GM12878 (cell line): ENCODE measurements at regions not wholly inside any gene's neighbourhood (a gene's known extent, or its start where the extent isn't known, plus 50 kb on each side); places are given as distances from the start of the nearest gene placed in this dataset.

Experiments
- ATAC-seq: fragments of 200-7000 bp; cut with Tn5 transposase; 3 replicates; pipeline ENCODE4 v1.9.1; 2020; ENCODE audit warnings: mild to moderate bottlenecking, moderate library complexity
- BruUV-seq: library from RNA; stranded (reverse); fragments of 400-500 nt; replicated peaks from 2 replicates; lab custom pipeline; 2021; lab: Mats Ljungman, UMichigan
- CTCF ChIA-PET: fragments of 300-600 bp; sonication (Branson Sonifier 250); formaldehyde crosslinking; extraction: SDS; loops from one replicate; lab custom pipeline; 2021; ENCODE audit warnings: inconsistent platforms; lab: Yijun Ruan, JAX
- POLR2A ChIA-PET: fragments of 350-600 bp; formaldehyde crosslinking; extraction: SDS; loops from one replicate; lab custom pipeline; 2021; ENCODE audit warnings: inconsistent platforms; lab: Charles Lee
- RAD21 ChIA-PET: fragments of 300-600 bp; sonication (Branson Sonifier 250); formaldehyde crosslinking; loops from one replicate; lab custom pipeline; 2023; ENCODE audit warnings: antibody characterized with exemption; ENCODE audit not compliant: unreplicated experiment; lab: Charles Lee
- SMC1A ChIA-PET: fragments of 300-600 bp; sonication (Branson Sonifier 250); formaldehyde crosslinking; loops from one replicate; lab custom pipeline; 2023; ENCODE audit not compliant: unreplicated experiment, uncharacterized antibody; lab: Charles Lee
- DNase-seq: peaks from one replicate; pipeline ENCODE4 v3.0.0-alpha.2; 2011; ENCODE audit warnings: low read depth, low spot score
- FAIRE-seq: peaks from 3 replicates; lab custom pipeline; 2011; peaks lifted over from hg19 to GRCh38; lab: Jason Lieb, UNC
- H2AFZ ChIP-seq: 2 replicates; pipeline ENCODE4 v1.6.0; 2011; ENCODE audit warnings: low read depth, low read length, control low read depth; ENCODE audit not compliant: control insufficient read depth
- H3K27ac ChIP-seq: 2 replicates; pipeline ENCODE4 v1.5.1; 2011; ENCODE audit warnings: control low read depth; ENCODE audit not compliant: control insufficient read depth, insufficient read depth
- H3K27me3 ChIP-seq, 2 experiments: replicated peaks in 1 of 2; 2 replicates each; pipeline versions ENCODE4 v1.6.0 to v1.6.1; 2011; ENCODE audit warnings: low read length in 1 of 2; ENCODE audit not compliant: control insufficient read depth in 2 of 2, insufficient read depth in 2 of 2
- H3K36me3 ChIP-seq, 2 experiments: 2 replicates each; pipeline ENCODE4 v1.5.1; 2011; ENCODE audit warnings: low read length in 1 of 2; ENCODE audit not compliant: control insufficient read depth in 2 of 2, insufficient read depth in 2 of 2
- H3K4me1 ChIP-seq: 2 replicates; pipeline ENCODE4 v1.6.1; 2011; ENCODE audit warnings: mild to moderate bottlenecking, low read length, moderate library complexity, mixed read lengths; ENCODE audit not compliant: control insufficient read depth, insufficient read depth
- H3K4me2 ChIP-seq: 2 replicates; pipeline ENCODE4 v1.6.0; 2011; ENCODE audit warnings: control low read depth; ENCODE audit not compliant: control insufficient read depth, insufficient read depth
- H3K4me3 ChIP-seq: fragments of 200-600 bp; sonication (generic); 2 replicates; pipeline ENCODE4 v1.5.1; 2016
- H3K79me2 ChIP-seq: 2 replicates; pipeline ENCODE4 v1.6.0; 2011; ENCODE audit warnings: low read length; ENCODE audit not compliant: control insufficient read depth, insufficient read depth
- H3K9ac ChIP-seq: 2 replicates; pipeline ENCODE4 v1.8.0; 2011; ENCODE audit warnings: low read length, control low read depth, mixed read lengths; ENCODE audit not compliant: control insufficient read depth, insufficient read depth
- H3K9me3 ChIP-seq: replicated peaks from 3 replicates; pipeline ENCODE4 v1.5.1; 2011; ENCODE audit warnings: mild to moderate bottlenecking, low read length; ENCODE audit not compliant: control insufficient read depth, insufficient read depth
- H4K20me1 ChIP-seq: 2 replicates; pipeline ENCODE4 v1.6.0; 2011; ENCODE audit not compliant: control insufficient read depth, insufficient read depth
- EP300 ChIP-seq, 2 experiments: fragments of 150-350 bp in 1 of 2; IDR thresholded peaks; 2 replicates each; pipeline ENCODE4 v1.6.1; 2011 to 2012; ENCODE audit warnings: low read depth in 2 of 2, low read length in 2 of 2, borderline replicate concordance in 1 of 2, improper control_type of control experiment in 1 of 2, inconsistent platforms in 1 of 2; ENCODE audit not compliant: control insufficient read depth in 1 of 2
- HDAC2 ChIP-seq: fragments of 200-600 bp; sonication (generic); IDR thresholded peaks from 2 replicates; pipeline ENCODE4 v1.6.1; 2017
- MYB ChIP-seq: fragments of 150-350 bp; IDR thresholded peaks from 2 replicates; pipeline ENCODE4 v1.6.1; 2014; ENCODE audit warnings: mild to moderate bottlenecking, low read depth, low read length, borderline replicate concordance
- NBN ChIP-seq: fragments of 450-650 bp; IDR thresholded peaks from 2 replicates; pipeline ENCODE4 v1.6.1; 2016
- SMARCA5 ChIP-seq: fragments of 450-650 bp; IDR thresholded peaks from 2 replicates; pipeline ENCODE4 v1.6.1; 2017; ENCODE audit warnings: mild to moderate bottlenecking
- WGBS: methylation state at CpG from one replicate; pipeline ENCODE4 v1.1.6; 2016; ENCODE audit warnings: low lambda C conversion rate; ENCODE audit not compliant: insufficient replicate concordance, insufficient coverage; ENCODE audit errors: missing lambda C conversion rate; 5-methylcytosine and 5-hydroxymethylcytosine counted together
- in situ Hi-C: fragments of 300-500 bp; cut with MboI; formaldehyde crosslinking; loops from 9 replicates; pipeline ENCODE4 v1.14.3; 2018; ENCODE audit warnings: mixed read lengths
- intact Hi-C: fragments of 100-400 bp; cut with micrococcal nuclease; formaldehyde crosslinking; loops from one replicate; pipeline ENCODE4 v1.14.2; 2022; ENCODE audit not compliant: unreplicated experiment
- TF ChIP-seq, protein P1 (sequence below): fragments of 450-650 bp; IDR thresholded peaks from 2 replicates; pipeline ENCODE4 v1.6.1; 2016; ENCODE audit warnings: mild to moderate bottlenecking, moderate library complexity, borderline replicate concordance

DNA sequence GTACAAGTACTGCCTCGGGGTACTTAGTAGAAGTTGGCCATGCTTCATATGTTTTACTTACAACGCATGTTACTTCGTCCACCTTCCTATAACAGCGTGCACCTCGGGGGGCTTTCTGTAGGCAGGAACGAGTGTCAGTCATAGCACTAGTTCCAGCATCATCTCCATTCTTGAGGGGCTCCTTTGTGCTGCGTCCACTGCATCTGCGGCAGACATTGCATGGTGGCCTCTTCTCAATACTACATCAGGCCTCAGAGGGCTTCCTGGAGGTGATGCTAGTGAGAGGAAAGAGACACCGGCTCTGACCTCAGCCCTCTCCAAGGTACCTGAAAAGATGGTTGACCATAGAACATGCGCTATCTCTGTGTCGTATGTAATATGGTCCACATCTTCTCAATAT lies 121.2 kb upstream of the RTL1 start:
- no peak for TF ChIP-seq SMARCA5
- no peak for TF ChIP-seq EP300 (IDR thresholded peaks at IDR 0.05; ENCODE audit: borderline replicate concordance in 1 of 2, control insufficient read depth in 1 of 2, low read depth in 2 of 2, low read length in 2 of 2)
- TF ChIP-seq NBN = no peak
- no peak for TF ChIP-seq MYB
- no peak for TF ChIP-seq HDAC2
- TF ChIP-seq, protein P1, sequence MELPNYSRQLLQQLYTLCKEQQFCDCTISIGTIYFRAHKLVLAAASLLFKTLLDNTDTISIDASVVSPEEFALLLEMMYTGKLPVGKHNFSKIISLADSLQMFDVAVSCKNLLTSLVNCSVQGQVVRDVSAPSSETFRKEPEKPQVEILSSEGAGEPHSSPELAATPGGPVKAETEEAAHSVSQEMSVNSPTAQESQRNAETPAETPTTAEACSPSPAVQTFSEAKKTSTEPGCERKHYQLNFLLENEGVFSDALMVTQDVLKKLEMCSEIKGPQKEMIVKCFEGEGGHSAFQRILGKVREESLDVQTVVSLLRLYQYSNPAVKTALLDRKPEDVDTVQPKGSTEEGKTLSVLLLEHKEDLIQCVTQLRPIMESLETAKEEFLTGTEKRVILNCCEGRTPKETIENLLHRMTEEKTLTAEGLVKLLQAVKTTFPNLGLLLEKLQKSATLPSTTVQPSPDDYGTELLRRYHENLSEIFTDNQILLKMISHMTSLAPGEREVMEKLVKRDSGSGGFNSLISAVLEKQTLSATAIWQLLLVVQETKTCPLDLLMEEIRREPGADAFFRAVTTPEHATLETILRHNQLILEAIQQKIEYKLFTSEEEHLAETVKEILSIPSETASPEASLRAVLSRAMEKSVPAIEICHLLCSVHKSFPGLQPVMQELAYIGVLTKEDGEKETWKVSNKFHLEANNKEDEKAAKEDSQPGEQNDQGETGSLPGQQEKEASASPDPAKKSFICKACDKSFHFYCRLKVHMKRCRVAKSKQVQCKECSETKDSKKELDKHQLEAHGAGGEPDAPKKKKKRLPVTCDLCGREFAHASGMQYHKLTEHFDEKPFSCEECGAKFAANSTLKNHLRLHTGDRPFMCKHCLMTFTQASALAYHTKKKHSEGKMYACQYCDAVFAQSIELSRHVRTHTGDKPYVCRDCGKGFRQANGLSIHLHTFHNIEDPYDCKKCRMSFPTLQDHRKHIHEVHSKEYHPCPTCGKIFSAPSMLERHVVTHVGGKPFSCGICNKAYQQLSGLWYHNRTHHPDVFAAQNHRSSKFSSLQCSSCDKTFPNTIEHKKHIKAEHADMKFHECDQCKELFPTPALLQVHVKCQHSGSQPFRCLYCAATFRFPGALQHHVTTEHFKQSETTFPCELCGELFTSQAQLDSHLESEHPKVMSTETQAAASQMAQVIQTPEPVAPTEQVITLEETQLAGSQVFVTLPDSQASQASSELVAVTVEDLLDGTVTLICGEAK = no peak
- Histone ChIP-seq H3K4me3 (no peak overlapping the region), H3K27me3 (no peaks in the 10 kb centered on the region), H3K9ac (no peak overlapping the region), H2AFZ (no peak overlapping the region), H3K9me3 (no peaks in the 10 kb centered on the region; the same call in 2 of the 3 replicates), H3K4me2 (no peak overlapping the region), H3K36me3 (no peaks in the 10 kb centered on the region), H4K20me1 (no peaks in the 10 kb centered on the region), H3K79me2 (no peaks in the 10 kb centered on the region), H3K4me1 (no peaks in the 10 kb centered on the region), H3K27ac (no peak overlapping the region)
- ChIA-PET SMC1A (no interaction called here), RAD21 (no interaction called here), POLR2A (no interaction called here), CTCF (no interaction called here)
- BruUV-seq = no TSS peak
- FAIRE-seq (no peak), DNase-seq (no peak), ATAC-seq (no peak)
- intact Hi-C loops (no loop called here), in situ Hi-C loops (no loop called here)
- 32% methylated on average over 11 of the region's 11 CpGs for WGBS
